ENCODE measurements at regions not wholly inside any gene's neighbourhood (a gene's known extent, or its start where the extent isn't known, plus 50 kb on each side); places are given as distances from the start of the nearest gene placed in this dataset.
"Not testable (repeated sequence)": the region's sequence is repeated elsewhere in the genome, so short reads cannot be mapped to it uniquely, and the experiment has no call there.

- WGBS, 2 donors, result 88 to 90% methylated on average over 12 of the region's 12 CpGs
- intact Hi-C loops (cut with DNase I; ENCODE audit: low total_unique reads), result no loop called here
- no peak overlapping the region for H3K4me3 ChIP-seq (ENCODE audit: low read depth, poor library complexity, severe bottlenecking)
- no peak for DNase-seq (ENCODE audit: low spot score in 2 of 2)
- TF ChIP-seq POLR2A (IDR thresholded peaks at IDR 0.05) (no peak), CTCF (IDR thresholded peaks at IDR 0.05) (no peak)
Measured at GRCh38 chr5:120817044-120817985, 353.2 kb downstream of the PRR16 start.

- H3K4me3 ChIP-seq (ENCODE audit: low read depth, poor library complexity, severe bottlenecking), result no peak overlapping the region
- no peak for DNase-seq (ENCODE audit: low spot score in 2 of 2)
- no peak for TF ChIP-seq CTCF (IDR thresholded peaks at IDR 0.05)
- TF ChIP-seq POLR2A (IDR thresholded peaks at IDR 0.05), result no peak
- 83 to 86% methylated on average over 6 of the region's 6 CpGs for WGBS, 2 donors
- intact Hi-C loops (cut with DNase I; ENCODE audit: low total_unique reads), result no loop called here
Measured at GRCh38 chr5:120818128-120818527, 354.0 kb downstream of the PRR16 start.

- no peak for TF ChIP-seq CTCF (IDR thresholded peaks at IDR 0.05)
- no peak for TF ChIP-seq POLR2A (IDR thresholded peaks at IDR 0.05)
- WGBS, 2 donors, result 94% methylated on average over 1 of the region's 1 CpG
- no peak overlapping the region for H3K4me3 ChIP-seq (ENCODE audit: low read depth, poor library complexity, severe bottlenecking)
- intact Hi-C loops (cut with DNase I; ENCODE audit: low total_unique reads), result no loop called here
- DNase-seq (ENCODE audit: low spot score in 2 of 2), result no peak
Measured at GRCh38 chr5:120823328-120823727, 359.2 kb downstream of the PRR16 start.

- WGBS, 2 donors, result 94% methylated on average over 12 of the region's 13 CpGs
- intact Hi-C loops (cut with DNase I; ENCODE audit: low total_unique reads); H3K4me3 ChIP-seq (ENCODE audit: low read depth, poor library complexity, severe bottlenecking); DNase-seq (ENCODE audit: low spot score in 2 of 2): not testable (repeated sequence)
Measured at GRCh38 chr5:120831646-120832045, 367.5 kb downstream of the PRR16 start.

- intact Hi-C loops (cut with DNase I; ENCODE audit: low total_unique reads), result no loop called here
- no peak overlapping the region for H3K4me3 ChIP-seq (ENCODE audit: low read depth, poor library complexity, severe bottlenecking)
- TF ChIP-seq POLR2A (IDR thresholded peaks at IDR 0.05), result no peak
- no peak for TF ChIP-seq CTCF (IDR thresholded peaks at IDR 0.05)
- no peak for DNase-seq (ENCODE audit: low spot score in 2 of 2)
Measured at GRCh38 chr5:120841830-120842229, 377.7 kb downstream of the PRR16 start.

- TF ChIP-seq POLR2A (IDR thresholded peaks at IDR 0.05) (no peak), CTCF (IDR thresholded peaks at IDR 0.05) (no peak)
- 58 to 70% methylated on average over 3 of the region's 3 CpGs for WGBS, 2 donors
- intact Hi-C loops (cut with DNase I; ENCODE audit: low total_unique reads), result no loop called here
- DNase-seq (ENCODE audit: low spot score in 2 of 2), result no peak
- no peak overlapping the region for H3K4me3 ChIP-seq (ENCODE audit: low read depth, poor library complexity, severe bottlenecking)
Measured at GRCh38 chr5:120843390-120843980, 379.4 kb downstream of the PRR16 start.

Measured in lower leg skin (tissue), 4 donors.